ENCODE measurements at regions not wholly inside any gene's neighbourhood (a gene's known extent, or its start where the extent isn't known, plus 50 kb on each side); places are given as distances from the start of the nearest gene placed in this dataset.
"Not testable (repeated sequence)": the region's sequence is repeated elsewhere in the genome, so short reads cannot be mapped to it uniquely, and the experiment has no call there.

DNA sequence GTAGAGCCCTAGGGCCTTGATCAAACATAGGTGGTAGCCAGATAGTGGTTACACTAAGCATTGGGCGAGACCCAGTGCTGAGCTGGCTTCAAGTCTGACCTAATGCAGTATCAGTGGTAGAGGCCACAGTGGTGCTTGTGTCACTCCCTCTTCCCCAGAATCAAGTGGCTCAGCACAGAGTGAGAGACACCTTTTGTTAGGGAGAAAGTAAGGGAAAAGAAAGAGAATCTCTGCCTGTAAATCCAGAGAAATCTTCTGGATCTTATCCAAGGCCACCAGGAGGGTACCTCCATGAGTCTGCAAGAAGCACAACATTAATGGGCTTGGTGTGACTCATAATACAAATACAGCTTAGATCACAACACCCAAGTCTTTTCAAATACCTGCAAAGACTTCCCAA, 117.7 kb upstream of the SLC6A14 start (continued):
- TF ChIP-seq CHD2 (IDR thresholded peaks at IDR 0.05; ENCODE audit: low read length, partially characterized antibody) = no peak
- TF ChIP-seq POLR2AphosphoS5 (IDR thresholded peaks at IDR 0.05; ENCODE audit: low read depth, low read length) = no peak

DNA sequence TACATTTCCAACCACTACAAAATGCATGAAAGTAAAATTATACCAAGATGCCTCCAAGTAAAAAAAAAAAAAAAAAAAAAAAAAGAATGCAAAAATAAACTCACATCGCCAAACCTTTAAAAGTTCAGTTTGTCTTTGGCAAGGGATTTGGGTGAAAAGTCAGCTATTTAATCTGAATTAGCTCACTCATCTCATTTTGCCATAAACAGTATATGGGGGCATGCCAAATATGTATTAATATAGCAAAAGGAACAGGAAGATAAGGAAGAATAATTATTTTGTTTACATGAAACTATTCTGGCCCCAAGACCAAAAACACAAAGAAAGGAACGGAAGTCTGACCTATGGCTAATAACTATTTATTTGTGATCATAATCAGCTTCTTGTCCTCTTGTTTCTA, 114.7 kb upstream of the SLC6A14 start:
- H3K9ac ChIP-seq = no peak overlapping the region
- DNase-seq = no peak
- no peaks in the 10 kb centered on the region for H3K9me3 ChIP-seq
- no peaks in the 10 kb centered on the region for H3K79me2 ChIP-seq (ENCODE audit: insufficient read depth)
- no peak overlapping the region for H3K4me3 ChIP-seq (ENCODE audit: low read depth in 2 of 2, low read length in 1 of 2)
- TF ChIP-seq RFX5 (IDR thresholded peaks at IDR 0.05; ENCODE audit: low read length) (no peak), FOXM1 (IDR thresholded peaks at IDR 0.05; ENCODE audit: low read depth) (no peak), JUND (IDR thresholded peaks at IDR 0.05) (no peak), TEAD4 (IDR thresholded peaks at IDR 0.05; ENCODE audit: borderline replicate concordance, insufficient read depth) (no peak), MXI1 (IDR thresholded peaks at IDR 0.05; ENCODE audit: low read depth, low read length) (no peak), RCOR1 (IDR thresholded peaks at IDR 0.05; ENCODE audit: low read length) (no peak), SMC3 (IDR thresholded peaks at IDR 0.05; ENCODE audit: low read depth, low read length) (no peak), TAF1 (IDR thresholded peaks at IDR 0.05; ENCODE audit: borderline replicate concordance, low read depth, low read length) (no peak), POLR2AphosphoS5 (IDR thresholded peaks at IDR 0.05; ENCODE audit: low read depth, low read length) (no peak), EZH2phosphoT487 (IDR thresholded peaks at IDR 0.05; ENCODE audit: borderline replicate concordance, low read depth) (no peak), NFIC (IDR thresholded peaks at IDR 0.05; ENCODE audit: borderline replicate concordance) (no peak)
- TF ChIP-seq, protein P1, sequence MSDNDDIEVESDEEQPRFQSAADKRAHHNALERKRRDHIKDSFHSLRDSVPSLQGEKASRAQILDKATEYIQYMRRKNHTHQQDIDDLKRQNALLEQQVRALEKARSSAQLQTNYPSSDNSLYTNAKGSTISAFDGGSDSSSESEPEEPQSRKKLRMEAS (IDR thresholded peaks at IDR 0.05; ENCODE audit: low read depth) = no peak
- TF ChIP-seq, protein P2, sequence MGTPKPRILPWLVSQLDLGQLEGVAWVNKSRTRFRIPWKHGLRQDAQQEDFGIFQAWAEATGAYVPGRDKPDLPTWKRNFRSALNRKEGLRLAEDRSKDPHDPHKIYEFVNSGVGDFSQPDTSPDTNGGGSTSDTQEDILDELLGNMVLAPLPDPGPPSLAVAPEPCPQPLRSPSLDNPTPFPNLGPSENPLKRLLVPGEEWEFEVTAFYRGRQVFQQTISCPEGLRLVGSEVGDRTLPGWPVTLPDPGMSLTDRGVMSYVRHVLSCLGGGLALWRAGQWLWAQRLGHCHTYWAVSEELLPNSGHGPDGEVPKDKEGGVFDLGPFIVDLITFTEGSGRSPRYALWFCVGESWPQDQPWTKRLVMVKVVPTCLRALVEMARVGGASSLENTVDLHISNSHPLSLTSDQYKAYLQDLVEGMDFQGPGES (IDR thresholded peaks at IDR 0.05; ENCODE audit: low read depth, low read length) = no peak
- TF ChIP-seq, protein P3, sequence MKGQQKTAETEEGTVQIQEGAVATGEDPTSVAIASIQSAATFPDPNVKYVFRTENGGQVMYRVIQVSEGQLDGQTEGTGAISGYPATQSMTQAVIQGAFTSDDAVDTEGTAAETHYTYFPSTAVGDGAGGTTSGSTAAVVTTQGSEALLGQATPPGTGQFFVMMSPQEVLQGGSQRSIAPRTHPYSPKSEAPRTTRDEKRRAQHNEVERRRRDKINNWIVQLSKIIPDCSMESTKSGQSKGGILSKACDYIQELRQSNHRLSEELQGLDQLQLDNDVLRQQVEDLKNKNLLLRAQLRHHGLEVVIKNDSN (IDR thresholded peaks at IDR 0.05; ENCODE audit: borderline replicate concordance, low read depth) = no peak
- WGBS (ENCODE audit: low lambda C conversion rate) = 41% methylated on average over 2 of the region's 2 CpGs
- no peaks in the 10 kb centered on the region for H3K9me2 ChIP-seq
- no peaks in the 10 kb centered on the region for H4K20me1 ChIP-seq (ENCODE audit: insufficient read depth)
- no peak overlapping the region for H3K27ac ChIP-seq (ENCODE audit: low read depth in 2 of 2, low read length in 1 of 2)
- ChIA-PET POLR2A (no interaction called here), CTCF (no interaction called here)
- H3K4me1 ChIP-seq (ENCODE audit: control insufficient read depth in 1 of 2, insufficient read depth in 2 of 2, low read depth in 1 of 2, low read length in 1 of 2) = no peaks in the 10 kb centered on the region; a peak in 1 of 4 replicates
- H3K36me3 ChIP-seq (replicated peaks in 1 of 2; ENCODE audit: control insufficient read depth in 1 of 2, insufficient read depth in 2 of 2, low read length in 1 of 2) = no peaks in the 10 kb centered on the region
- H3K4me2 ChIP-seq = no peak overlapping the region
- no peak overlapping the region for H2AFZ ChIP-seq (ENCODE audit: low read depth)
- H3F3A ChIP-seq (replicated peaks; ENCODE audit: insufficient read depth) = no peaks in the 10 kb centered on the region
- H3K27me3 ChIP-seq (ENCODE audit: insufficient read depth) = no peaks in the 10 kb centered on the region

DNA sequence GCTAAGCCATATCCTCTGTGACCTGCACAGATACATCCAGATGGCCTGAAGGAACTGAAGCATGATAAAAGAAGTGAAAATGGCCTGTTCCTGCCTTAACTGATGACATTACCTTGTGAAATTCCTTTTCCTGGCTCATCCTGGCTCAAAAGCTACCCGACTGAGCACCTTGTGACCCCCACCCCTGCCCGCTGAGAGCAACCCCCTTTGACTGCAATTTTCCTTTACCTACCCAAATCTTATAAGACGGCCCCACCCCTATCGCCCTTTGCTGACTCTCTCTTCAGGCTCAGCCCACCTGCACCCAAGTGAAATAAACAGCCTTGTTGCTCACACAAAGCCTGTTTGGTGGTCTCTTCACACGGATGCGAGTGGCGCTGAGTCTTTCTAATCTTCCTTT, 104.4 kb upstream of the SLC6A14 start:
- not testable (repeated sequence) for H4K20me1 ChIP-seq (ENCODE audit: insufficient read depth)
- WGBS (ENCODE audit: low lambda C conversion rate) = 36% methylated on average over 7 of the region's 7 CpGs

DNA sequence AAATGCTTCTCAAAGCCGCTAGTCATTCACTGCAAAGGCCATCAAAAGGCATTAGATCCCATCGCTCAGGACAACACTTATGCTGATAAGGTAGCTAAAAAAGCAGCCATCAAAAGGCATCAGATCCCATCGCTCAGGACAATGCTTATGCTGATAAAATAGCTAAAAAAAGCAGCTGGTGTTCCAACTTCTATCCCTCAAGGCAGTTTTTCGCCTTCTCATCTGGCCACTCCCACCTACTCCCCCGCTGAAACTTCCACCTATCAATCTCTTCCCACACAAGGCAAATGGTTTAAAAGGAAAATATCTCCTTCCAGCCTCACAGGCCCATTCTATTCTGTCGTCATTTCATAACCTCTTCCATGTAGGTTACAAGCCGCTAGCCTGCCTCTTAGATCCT, 101.6 kb upstream of the SLC6A14 start:
- H3K27ac ChIP-seq (ENCODE audit: low read depth in 2 of 2, low read length in 1 of 2); H3K79me2 ChIP-seq (ENCODE audit: insufficient read depth); H3F3A ChIP-seq (replicated peaks; ENCODE audit: insufficient read depth); H3K36me3 ChIP-seq (replicated peaks in 1 of 2; ENCODE audit: control insufficient read depth in 1 of 2, insufficient read depth in 2 of 2, low read length in 1 of 2); H4K20me1 ChIP-seq (ENCODE audit: insufficient read depth); DNase-seq; H2AFZ ChIP-seq (ENCODE audit: low read depth); H3K4me3 ChIP-seq (ENCODE audit: low read depth in 2 of 2, low read length in 1 of 2); CTCF ChIA-PET; H3K9me3 ChIP-seq; H3K4me1 ChIP-seq (ENCODE audit: control insufficient read depth in 1 of 2, insufficient read depth in 2 of 2, low read depth in 1 of 2, low read length in 1 of 2); H3K27me3 ChIP-seq (ENCODE audit: insufficient read depth); POLR2A ChIA-PET; H3K9me2 ChIP-seq; H3K9ac ChIP-seq; H3K4me2 ChIP-seq: not testable (repeated sequence)
- 22% methylated on average over 7 of the region's 7 CpGs for WGBS (ENCODE audit: low lambda C conversion rate)

More for the DNA sequence above, 104.4 kb upstream of the SLC6A14 start:
- H3F3A ChIP-seq (replicated peaks; ENCODE audit: insufficient read depth); H3K4me3 ChIP-seq (ENCODE audit: low read depth in 2 of 2, low read length in 1 of 2); H3K4me2 ChIP-seq; H3K9ac ChIP-seq; H3K36me3 ChIP-seq (replicated peaks in 1 of 2; ENCODE audit: control insufficient read depth in 1 of 2, insufficient read depth in 2 of 2, low read length in 1 of 2); H3K27me3 ChIP-seq (ENCODE audit: insufficient read depth); H3K4me1 ChIP-seq (ENCODE audit: control insufficient read depth in 1 of 2, insufficient read depth in 2 of 2, low read depth in 1 of 2, low read length in 1 of 2); H3K9me2 ChIP-seq; CTCF ChIA-PET; H3K79me2 ChIP-seq (ENCODE audit: insufficient read depth); DNase-seq; POLR2A ChIA-PET; H3K9me3 ChIP-seq; H2AFZ ChIP-seq (ENCODE audit: low read depth); H3K27ac ChIP-seq (ENCODE audit: low read depth in 2 of 2, low read length in 1 of 2): not testable (repeated sequence)

All from SK-N-SH (cell line).